ENCODE measurements at regions not wholly inside any gene's neighbourhood (a gene's known extent, or its start where the extent isn't known, plus 50 kb on each side); places are given as distances from the start of the nearest gene placed in this dataset.

DNA sequence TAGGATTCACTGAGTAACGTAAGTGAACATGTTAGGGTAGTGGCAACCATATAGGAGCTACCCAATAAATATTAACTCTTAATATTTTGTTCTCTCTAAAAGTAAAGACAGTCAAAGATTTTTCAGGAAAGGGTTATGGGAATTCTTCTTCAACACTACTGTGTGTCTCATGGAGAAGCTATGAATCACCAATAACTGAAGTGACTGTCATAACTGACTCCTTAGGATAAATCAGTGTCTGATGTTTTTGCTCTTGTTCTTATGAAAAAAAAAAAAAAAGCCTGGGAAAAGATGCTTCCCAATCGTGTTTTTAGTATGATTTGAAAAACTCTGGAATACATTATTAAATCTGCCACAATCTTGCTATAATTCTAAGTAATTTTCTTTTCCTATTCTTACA lies 111.2 kb upstream of the CEP126 start (continued):
- TF ChIP-seq CHD7 (IDR thresholded peaks at IDR 0.05; ENCODE audit: insufficient replicate concordance, low read length) = no peak
